Effector memory CD8-positive, alpha-beta T cell (primary cell): ENCODE measurements at regions not wholly inside any gene's neighbourhood (a gene's known extent, or its start where the extent isn't known, plus 50 kb on each side); places are given as distances from the start of the nearest gene placed in this dataset.
A peak's percentile ranks its signal among the peaks of the same experiment; 100 is the strongest.

Experiments
- ATAC-seq: fragments of 150-1000 bp; cut with Tn5 transposase; replicated peaks from 2 replicates; pipeline ENCODE4 v1.10.0; 2021; ENCODE audit warnings: mild to moderate bottlenecking, moderate library complexity
- DNase-seq, 3 experiments: peaks; one replicate each; pipeline ENCODE4 v3.0.0; 2021
- H3K27ac Mint-ChIP-seq, 2 donors: one replicate each; pipeline ENCODE4 v1.8.0; 2022; ENCODE audit warnings: mild to moderate bottlenecking in 2 of 2, mixed read lengths in 2 of 2, moderate library complexity in 2 of 2
- H3K27me3 Mint-ChIP-seq, 2 donors: one replicate each; pipeline ENCODE4 v1.8.0; 2022; ENCODE audit warnings: mixed read lengths in 2 of 2
- H3K36me3 Mint-ChIP-seq: one replicate; pipeline ENCODE4 v1.8.0; 2022; ENCODE audit warnings: mild to moderate bottlenecking, moderate library complexity, mixed read lengths; ENCODE audit not compliant: insufficient read depth
- H3K4me1 Mint-ChIP-seq, 2 donors: one replicate each; pipeline ENCODE4 v1.8.0; 2022; ENCODE audit warnings: low read depth in 2 of 2, mixed read lengths in 2 of 2
- H3K4me3 Mint-ChIP-seq, 2 donors: one replicate each; pipeline ENCODE4 v1.8.0; 2022; ENCODE audit warnings: mild to moderate bottlenecking in 2 of 2, mixed read lengths in 2 of 2, moderate library complexity in 2 of 2
- H3K9me3 Mint-ChIP-seq, 2 donors: one replicate each; pipeline ENCODE4 v1.8.0; 2022; ENCODE audit warnings: mixed read lengths in 2 of 2

GRCh38 chr12:98424726-98425401 lies 90.5 kb upstream of the TMPO start:
- peak; percentile 14 to 39 (median 16) for DNase-seq
- H3K27me3 Mint-ChIP-seq: peaks cover 0 to 10% of the 10 kb centered on the region in 2 donors
- no peaks in the 10 kb centered on the region for H3K4me1 Mint-ChIP-seq
- H3K27ac Mint-ChIP-seq: no peak overlapping the region
- no peak overlapping the region for H3K4me3 Mint-ChIP-seq
- ATAC-seq: peak; percentile 67
- no peaks in the 10 kb centered on the region for H3K36me3 Mint-ChIP-seq
- H3K9me3 Mint-ChIP-seq: no peaks in the 10 kb centered on the region

DNA sequence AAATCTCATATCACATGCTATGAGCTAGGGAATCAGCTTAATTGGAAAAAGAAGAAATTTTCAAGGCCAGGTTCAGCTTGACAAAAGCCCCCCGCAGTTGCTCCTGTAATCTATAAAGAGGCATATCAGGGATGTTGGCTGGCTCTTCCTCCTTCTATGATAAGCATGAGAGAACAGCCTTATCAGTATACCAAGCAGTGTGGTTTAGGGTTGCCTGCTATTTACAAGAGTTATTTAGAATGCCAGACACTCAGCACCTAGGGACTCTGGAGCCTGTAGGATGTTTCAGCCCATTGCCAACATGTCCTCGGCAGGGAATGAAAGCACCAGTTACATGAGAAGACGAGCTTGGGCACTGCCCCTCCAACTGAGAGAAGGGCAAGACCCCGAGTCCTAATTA lies 89.5 kb upstream of the TMPO start:
- ATAC-seq: no peak
- no peaks in the 10 kb centered on the region for H3K4me1 Mint-ChIP-seq
- no peak overlapping the region for H3K4me3 Mint-ChIP-seq
- H3K36me3 Mint-ChIP-seq: no peaks in the 10 kb centered on the region
- no peaks in the 10 kb centered on the region for H3K9me3 Mint-ChIP-seq
- peaks cover 0 to under 1% of the 10 kb centered on the region in 2 donors for H3K27me3 Mint-ChIP-seq
- no peak for DNase-seq
- no peak overlapping the region for H3K27ac Mint-ChIP-seq

DNA sequence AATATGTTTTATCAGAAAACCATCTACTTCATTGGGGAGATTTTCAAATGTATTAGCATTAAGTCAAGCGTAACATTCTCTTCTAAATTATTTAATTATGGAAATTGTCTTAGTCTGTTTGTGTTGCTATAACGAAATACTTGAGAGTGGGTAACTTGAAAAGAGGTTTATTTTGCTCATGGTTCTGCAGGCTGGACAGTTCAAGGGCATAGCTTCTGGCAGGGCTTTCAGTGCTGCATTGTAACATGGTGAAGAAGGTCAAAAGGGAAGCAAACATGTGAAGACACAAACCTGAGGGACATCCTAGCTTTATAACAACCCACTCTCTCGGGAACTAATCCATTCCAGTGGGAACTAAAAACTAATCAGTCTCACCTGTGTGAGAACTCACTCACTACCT lies 84.3 kb upstream of the TMPO start:
- ATAC-seq (no peak), DNase-seq (no peak)
- no peaks in the 10 kb centered on the region for H3K9me3 Mint-ChIP-seq
- H3K36me3 Mint-ChIP-seq: no peaks in the 10 kb centered on the region
- peaks cover 17 to 18% of the 10 kb centered on the region in 2 donors for H3K27me3 Mint-ChIP-seq
- H3K27ac Mint-ChIP-seq: no peak overlapping the region
- no peaks in the 10 kb centered on the region for H3K4me1 Mint-ChIP-seq
- H3K4me3 Mint-ChIP-seq: no peak overlapping the region

DNA sequence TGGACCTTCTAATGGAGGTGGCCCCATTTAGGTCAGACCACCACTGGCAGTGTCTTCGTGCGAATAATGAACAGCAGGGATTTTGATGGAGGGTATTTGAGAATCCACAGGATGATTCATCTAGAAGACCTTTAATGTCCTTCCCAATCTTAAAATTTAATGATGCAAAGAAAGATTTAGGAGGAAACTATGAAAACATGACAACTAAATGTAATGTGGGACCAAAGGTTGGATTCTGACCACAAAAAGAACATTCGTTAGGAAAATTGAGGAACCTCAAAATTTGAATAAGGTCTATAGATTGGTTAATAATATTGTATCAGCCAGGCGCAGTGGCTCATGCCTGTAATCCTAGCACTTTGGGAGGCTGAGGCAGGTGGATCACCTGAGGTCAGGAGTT lies 78.2 kb upstream of the TMPO start:
- Mint-ChIP-seq H3K9me3 (no peaks in the 10 kb centered on the region), H3K27me3 (peaks cover 60 to 65% of the 10 kb centered on the region in 2 donors), H3K4me1 (no peaks in the 10 kb centered on the region), H3K4me3 (no peak overlapping the region), H3K36me3 (peaks cover 3% of the 10 kb centered on the region), H3K27ac (no peak overlapping the region)
- DNase-seq (no peak), ATAC-seq (no peak)

DNA sequence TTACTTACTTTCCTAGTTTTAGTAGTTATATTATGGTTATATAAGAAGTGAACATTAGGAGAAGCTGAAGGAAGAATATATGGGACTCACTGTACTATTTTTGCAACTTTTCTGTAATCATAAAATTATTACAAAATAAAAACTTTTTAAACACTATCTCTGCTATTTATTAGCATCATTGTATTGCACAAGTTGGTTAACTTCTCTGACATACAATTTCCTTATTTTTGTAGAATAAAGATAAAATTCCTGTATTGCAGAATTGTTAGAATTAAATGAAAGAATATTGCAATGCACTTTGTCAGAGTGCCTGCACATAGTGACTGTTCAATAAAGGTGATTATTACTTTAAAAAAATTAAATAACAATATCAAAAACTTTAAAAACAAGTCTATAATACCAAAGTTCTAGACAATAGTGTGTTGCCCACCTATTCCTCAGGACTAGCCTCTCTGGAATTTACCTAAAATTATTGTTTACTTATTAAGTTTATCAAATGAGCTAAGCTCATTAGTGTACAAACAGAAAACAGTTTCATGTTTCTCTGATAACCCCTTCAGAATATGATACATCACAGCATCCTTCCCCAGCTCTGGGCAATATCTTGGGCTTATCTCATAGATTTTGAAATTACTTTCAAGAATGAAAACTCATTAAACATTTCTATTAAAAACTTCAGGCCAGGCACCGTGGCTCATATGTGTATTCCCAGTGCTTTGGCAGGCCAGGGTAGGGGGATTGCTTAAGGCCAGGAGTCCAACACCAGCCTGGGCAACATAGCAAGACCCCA lies 77.4 kb upstream of the TMPO start:
- no peaks in the 10 kb centered on the region for H3K4me1 Mint-ChIP-seq
- no peak overlapping the region for H3K4me3 Mint-ChIP-seq
- DNase-seq (no peak), ATAC-seq (no peak)
- H3K9me3 Mint-ChIP-seq: no peaks in the 10 kb centered on the region
- peaks cover 65 to 72% of the 10 kb centered on the region in 2 donors for H3K27me3 Mint-ChIP-seq
- H3K27ac Mint-ChIP-seq: no peak overlapping the region
- H3K36me3 Mint-ChIP-seq: peaks cover 3% of the 10 kb centered on the region

GRCh38 chr12:98438656-98439230 lies 76.6 kb upstream of the TMPO start:
- no peaks in the 10 kb centered on the region for H3K4me1 Mint-ChIP-seq
- peaks cover 65 to 72% of the 10 kb centered on the region in 2 donors for H3K27me3 Mint-ChIP-seq
- H3K4me3 Mint-ChIP-seq: no peak overlapping the region
- DNase-seq: no peak
- ATAC-seq: no peak
- H3K36me3 Mint-ChIP-seq: peaks cover 3% of the 10 kb centered on the region
- no peak overlapping the region for H3K27ac Mint-ChIP-seq
- no peaks in the 10 kb centered on the region for H3K9me3 Mint-ChIP-seq

GRCh38 chr12:98439471-98439951 lies 75.9 kb upstream of the TMPO start:
- Mint-ChIP-seq H3K27ac (peak overlapping the region in 1 of 2 donors; percentile 61), H3K36me3 (peaks cover 3% of the 10 kb centered on the region), H3K9me3 (no peaks in the 10 kb centered on the region), H3K4me1 (no peaks in the 10 kb centered on the region), H3K27me3 (peaks cover 63 to 79% of the 10 kb centered on the region in 2 donors), H3K4me3 (no peak overlapping the region)
- DNase-seq (no peak), ATAC-seq (no peak)

DNA sequence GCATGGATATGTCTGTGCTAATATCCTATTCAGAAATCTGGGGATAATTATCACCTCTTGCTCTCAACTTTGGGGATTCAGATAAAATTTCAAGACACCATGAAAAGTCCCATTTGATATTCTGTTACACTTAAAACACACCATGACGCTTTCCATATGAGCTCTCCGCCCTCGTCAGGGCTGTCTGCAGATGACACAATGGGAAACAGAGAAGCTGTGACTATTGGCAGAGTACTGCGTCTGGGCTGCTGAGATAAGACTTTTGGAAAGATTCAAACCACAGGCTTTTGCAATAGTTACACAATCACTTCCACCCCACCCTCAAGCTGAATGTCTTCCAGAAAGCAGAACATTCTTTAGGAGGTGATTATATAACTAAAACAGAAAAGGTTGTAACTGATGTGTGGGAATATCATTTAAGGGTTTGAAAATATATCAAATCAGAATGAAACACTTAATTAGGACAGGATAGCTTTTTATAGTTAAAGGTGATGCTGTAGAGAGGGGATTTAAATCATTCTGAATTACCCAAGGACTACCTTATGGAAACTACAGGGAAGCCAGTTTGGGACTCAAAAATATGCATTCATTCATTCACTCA lies 75.3 kb upstream of the TMPO start:
- Mint-ChIP-seq H3K27ac (peak overlapping the region in 1 of 2 donors; percentile 61), H3K4me1 (no peaks in the 10 kb centered on the region), H3K36me3 (peaks cover 3% of the 10 kb centered on the region), H3K9me3 (no peaks in the 10 kb centered on the region), H3K27me3 (peaks cover 57 to 75% of the 10 kb centered on the region in 2 donors), H3K4me3 (no peak overlapping the region)
- ATAC-seq (peak; percentile 53), DNase-seq (no peak)

DNA sequence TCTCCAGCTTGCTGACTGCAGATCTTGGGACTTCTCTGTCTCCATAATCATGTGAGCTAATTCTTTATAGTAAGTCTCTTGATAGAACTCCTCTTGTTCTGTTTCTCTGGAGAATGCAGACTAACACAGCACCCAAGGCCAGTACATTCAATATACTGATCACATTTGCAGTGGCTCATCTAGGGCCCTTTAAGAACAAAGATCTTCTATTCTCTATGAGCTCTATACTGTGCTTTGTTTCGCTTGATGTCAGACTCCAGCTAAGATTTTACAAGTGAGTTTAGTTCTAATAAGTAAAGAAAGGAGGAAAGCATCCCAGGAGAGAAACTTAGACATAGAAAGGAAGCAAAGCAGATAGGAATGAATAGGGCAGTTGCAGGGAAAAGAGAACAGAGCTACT lies 69.3 kb upstream of the TMPO start:
- H3K27me3 Mint-ChIP-seq: peaks cover 28 to 44% of the 10 kb centered on the region in 2 donors
- H3K36me3 Mint-ChIP-seq: no peaks in the 10 kb centered on the region
- H3K4me3 Mint-ChIP-seq: no peak overlapping the region
- DNase-seq (no peak), ATAC-seq (no peak)
- H3K9me3 Mint-ChIP-seq: no peaks in the 10 kb centered on the region
- no peaks in the 10 kb centered on the region for H3K4me1 Mint-ChIP-seq
- no peak overlapping the region for H3K27ac Mint-ChIP-seq

DNA sequence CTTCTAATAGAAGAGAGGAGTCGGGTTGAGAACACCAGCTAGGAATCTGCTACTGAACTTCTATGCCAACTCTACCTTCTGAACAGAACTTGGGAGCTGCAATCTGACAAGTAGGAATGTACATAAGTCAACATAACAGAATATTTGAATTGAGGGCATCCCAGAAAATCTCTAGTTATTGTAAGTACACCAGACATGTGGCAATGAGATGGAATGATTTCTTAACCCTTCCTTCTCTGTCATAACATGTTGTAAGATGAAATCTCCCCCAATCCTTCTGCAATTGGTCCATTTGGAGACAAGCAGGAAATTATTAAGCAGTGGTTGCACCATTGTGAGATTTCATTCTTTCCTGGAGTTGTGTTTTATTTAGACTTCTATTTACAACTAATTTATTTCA lies 68.7 kb upstream of the TMPO start:
- no peak overlapping the region for H3K4me3 Mint-ChIP-seq
- peaks cover 24 to 42% of the 10 kb centered on the region in 2 donors for H3K27me3 Mint-ChIP-seq
- no peaks in the 10 kb centered on the region for H3K36me3 Mint-ChIP-seq
- no peak overlapping the region for H3K27ac Mint-ChIP-seq
- ATAC-seq (no peak), DNase-seq (no peak)
- H3K4me1 Mint-ChIP-seq: no peaks in the 10 kb centered on the region
- H3K9me3 Mint-ChIP-seq: no peaks in the 10 kb centered on the region

DNA sequence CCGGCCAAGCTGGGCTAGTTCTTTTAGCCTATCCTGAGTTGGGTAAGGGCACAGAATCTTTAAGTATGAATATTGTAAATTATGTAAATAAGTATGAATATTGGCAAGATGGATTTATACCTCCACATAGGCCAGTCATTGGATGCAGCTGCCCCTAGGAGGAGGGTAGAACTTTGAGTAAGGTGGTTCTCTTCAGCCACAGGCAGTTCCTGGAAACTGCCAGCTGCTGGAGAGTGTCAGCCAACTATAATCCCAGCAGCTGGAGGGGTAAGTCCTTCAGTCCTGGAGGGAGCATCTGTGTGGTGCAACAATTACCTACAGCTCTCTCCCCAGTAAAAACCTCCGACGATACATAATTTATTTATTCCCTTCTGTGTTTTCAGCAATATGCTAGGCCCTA lies 65.8 kb upstream of the TMPO start:
- H3K27me3 Mint-ChIP-seq: peaks cover 29 to 46% of the 10 kb centered on the region in 2 donors
- no peak for ATAC-seq
- no peak overlapping the region for H3K4me3 Mint-ChIP-seq
- DNase-seq: no peak
- H3K36me3 Mint-ChIP-seq: no peaks in the 10 kb centered on the region
- H3K9me3 Mint-ChIP-seq: no peaks in the 10 kb centered on the region
- no peak overlapping the region for H3K27ac Mint-ChIP-seq
- no peaks in the 10 kb centered on the region for H3K4me1 Mint-ChIP-seq

DNA sequence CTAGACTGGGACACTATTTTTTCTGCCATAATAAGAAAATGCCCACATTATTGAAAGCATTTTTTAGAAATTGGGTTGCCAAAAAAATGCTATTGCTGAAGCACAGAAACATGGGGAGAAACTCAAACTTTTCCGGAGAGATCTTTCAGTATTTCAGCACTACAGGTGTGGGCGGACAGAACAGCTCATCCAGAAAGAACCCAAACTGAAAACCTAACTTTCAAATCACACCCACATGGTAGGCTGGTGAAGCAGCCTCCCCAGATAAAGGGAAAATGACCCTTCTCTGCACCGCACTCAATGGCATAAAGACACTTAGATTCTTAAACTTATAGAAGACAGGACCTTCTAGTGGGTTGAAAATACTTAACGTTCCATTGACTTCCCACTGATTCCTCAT lies 62.3 kb upstream of the TMPO start:
- Mint-ChIP-seq H3K27me3 (peaks cover 42 to 58% of the 10 kb centered on the region in 2 donors), H3K4me1 (peaks cover 0 to 4% of the 10 kb centered on the region in 2 donors), H3K36me3 (no peaks in the 10 kb centered on the region), H3K4me3 (no peak overlapping the region), H3K9me3 (no peaks in the 10 kb centered on the region), H3K27ac (no peak overlapping the region)
- ATAC-seq (no peak), DNase-seq (no peak)

DNA sequence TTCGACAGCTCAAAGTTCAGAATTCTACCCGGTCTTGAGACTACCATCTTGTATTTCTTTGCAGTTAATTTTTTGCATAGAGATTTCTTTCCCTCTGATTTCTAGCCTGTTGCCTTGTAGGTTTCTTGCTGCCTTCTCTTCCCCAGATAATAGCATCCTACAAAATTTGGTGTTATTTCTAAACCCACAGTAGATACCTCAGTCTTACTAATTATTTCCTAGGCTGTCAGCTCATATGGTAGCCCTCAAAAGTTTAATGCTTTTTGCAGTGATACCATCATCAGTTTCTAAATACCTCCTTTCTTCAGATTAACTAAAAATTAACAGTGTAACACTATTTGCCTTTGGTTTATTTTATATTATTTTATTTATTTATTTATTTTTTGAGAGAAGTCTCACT lies 61.9 kb upstream of the TMPO start:
- Mint-ChIP-seq H3K27me3 (peaks cover 38 to 54% of the 10 kb centered on the region in 2 donors), H3K9me3 (no peaks in the 10 kb centered on the region), H3K27ac (no peak overlapping the region), H3K4me3 (no peak overlapping the region), H3K36me3 (no peaks in the 10 kb centered on the region), H3K4me1 (peaks cover 0 to 4% of the 10 kb centered on the region in 2 donors)
- ATAC-seq: no peak
- no peak for DNase-seq
